A673 (cell line): ENCODE measurements at regions not wholly inside any gene's neighbourhood (a gene's known extent, or its start where the extent isn't known, plus 50 kb on each side); places are given as distances from the start of the nearest gene placed in this dataset.

Experiments
- CTCF ChIP-seq: fragments of 300-800, 200-600 bp; sonication (generic); conservative IDR thresholded peaks from 2 replicates; pipeline ENCODE4 v1.5.1; 2017; ENCODE audit warnings: low read depth, mild to moderate bottlenecking, antibody characterized with exemption, low read length, moderate library complexity, mixed read lengths
- EZH2 ChIP-seq: fragments of 200-600 bp; sonication (generic); IDR thresholded peaks from 2 replicates; pipeline ENCODE4 v1.6.1; 2017; ENCODE audit warnings: borderline replicate concordance, low read depth, mild to moderate bottlenecking, mixed read lengths, antibody characterized with exemption, low read length; ENCODE audit not compliant: poor library complexity, severe bottlenecking

DNA sequence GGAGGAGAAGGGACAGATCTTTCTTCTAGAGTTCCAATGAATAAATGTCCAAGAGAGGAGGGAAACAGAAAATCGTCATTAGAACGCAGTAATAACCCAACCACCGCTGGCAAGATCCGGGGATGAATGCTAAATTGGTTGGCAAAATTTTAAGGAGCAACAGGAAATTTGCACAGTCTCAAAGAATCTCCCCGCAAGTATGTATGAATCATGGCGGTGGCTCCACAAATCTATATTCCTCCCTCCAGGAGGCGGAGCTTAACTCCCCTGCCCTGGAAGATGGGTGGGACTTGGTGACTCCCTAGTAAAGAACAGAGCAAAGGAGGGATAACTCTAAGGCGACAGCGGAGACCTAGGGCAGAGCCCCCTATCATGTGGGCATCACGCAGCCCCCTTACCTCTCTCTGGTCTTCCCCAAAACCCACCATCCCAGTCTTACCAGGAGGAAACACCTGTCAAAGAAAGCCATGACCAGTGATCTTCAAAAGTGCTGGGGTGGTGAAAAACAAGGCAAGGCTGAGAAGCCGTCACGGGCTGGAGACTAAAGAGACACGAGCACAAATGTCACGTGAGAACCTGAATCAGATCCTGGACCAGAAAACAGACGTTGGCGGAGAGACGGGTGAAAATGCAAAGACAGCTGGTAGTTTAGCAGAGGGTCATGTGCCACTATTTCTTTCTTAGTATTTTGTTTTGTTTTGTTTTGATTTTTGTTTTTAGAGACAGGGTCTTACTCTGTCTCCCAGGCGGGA is 125.8 kb downstream of the NCOR2 start:
- TF ChIP-seq CTCF (no peak), EZH2 (no peak)
